OCI-LY7 (cell line): ENCODE measurements at regions not wholly inside any gene's neighbourhood (a gene's known extent, or its start where the extent isn't known, plus 50 kb on each side); places are given as distances from the start of the nearest gene placed in this dataset.

ENCODE experiments used
- BruUV-seq: library from RNA; stranded (reverse); fragments of 400-500 nt; replicated peaks from 2 replicates; lab custom pipeline; 2021; lab: Mats Ljungman, UMichigan
- CTCF ChIA-PET: fragments of 300-600 bp; sonication (Branson Sonifier 250); formaldehyde crosslinking; loops from one replicate; lab custom pipeline; 2022; ENCODE audit warnings: antibody characterized with exemption; ENCODE audit not compliant: unreplicated experiment; lab: Charles Lee
- POLR2A ChIA-PET: fragments of 300-600 bp; sonication (Branson Sonifier 250); formaldehyde crosslinking; loops from one replicate; lab custom pipeline; 2022; ENCODE audit warnings: antibody characterized with exemption; lab: Charles Lee
- DNase-seq: peaks from one replicate; pipeline ENCODE4 v3.0.0-alpha.2; 2015; ENCODE audit warnings: low spot score
- H2AFZ ChIP-seq: fragments of 200-600 bp; sonication (generic), shearing (Covaris generic); 2 replicates; pipeline ENCODE4 v1.6.1; 2014; ENCODE audit warnings: mild to moderate bottlenecking, antibody characterized with exemption, low read length, moderate library complexity
- H3K27ac ChIP-seq: fragments of 200-600 bp; sonication (generic); 2 replicates; pipeline ENCODE4 v1.5.1; 2014; ENCODE audit warnings: mixed run types, low read depth, mild to moderate bottlenecking, moderate library complexity, low read length, inconsistent platforms; ENCODE audit not compliant: poor library complexity, severe bottlenecking
- H3K36me3 ChIP-seq: fragments of 200-600 bp; sonication (generic); 2 replicates; pipeline ENCODE4 v1.6.1; 2014; ENCODE audit warnings: mild to moderate bottlenecking, antibody characterized with exemption, low read length, moderate library complexity, mixed read lengths; ENCODE audit not compliant: insufficient read depth
- H3K4me1 ChIP-seq: fragments of 200-600 bp; sonication (generic); 2 replicates; pipeline ENCODE4 v1.5.1; 2014; ENCODE audit warnings: mild to moderate bottlenecking, low read length; ENCODE audit not compliant: insufficient read depth, poor library complexity, severe bottlenecking
- H3K4me2 ChIP-seq: fragments of 200-600 bp; sonication (generic); 2 replicates; pipeline ENCODE4 v1.6.1; 2014; ENCODE audit warnings: mild to moderate bottlenecking, low read length
- H3K4me3 ChIP-seq: fragments of 200-600 bp; sonication (generic); 2 replicates; pipeline ENCODE4 v1.5.1; 2014; ENCODE audit warnings: mild to moderate bottlenecking, low read depth, low read length; ENCODE audit not compliant: poor library complexity, severe bottlenecking
- H3K79me2 ChIP-seq: fragments of 200-600 bp; sonication (generic); 2 replicates; pipeline ENCODE4 v1.6.1; 2016; ENCODE audit warnings: low read depth, mild to moderate bottlenecking, low read length, moderate library complexity, mixed read lengths; ENCODE audit not compliant: insufficient read depth
- H3K9me2 ChIP-seq: fragments of 200-600 bp; sonication (generic); 2 replicates; pipeline ENCODE4 v1.6.1; 2016; ENCODE audit warnings: mild to moderate bottlenecking, low read length, mixed read lengths; ENCODE audit not compliant: insufficient read depth
- H3K9me3 ChIP-seq: fragments of 200-600 bp; sonication (generic); 2 replicates; pipeline ENCODE4 v1.6.1; 2014; ENCODE audit warnings: mild to moderate bottlenecking, mixed run types, low read length, mixed read lengths
- H4K20me1 ChIP-seq: fragments of 200-600 bp; sonication (generic); 2 replicates; pipeline ENCODE4 v1.6.1; 2014; ENCODE audit warnings: mild to moderate bottlenecking, antibody characterized with exemption, low read length, moderate library complexity, mixed read lengths; ENCODE audit not compliant: insufficient read depth
- EZH2phosphoT487 ChIP-seq: fragments of 200-600 bp; sonication (generic); IDR thresholded peaks from 2 replicates; pipeline ENCODE4 v1.6.1; 2018; ENCODE audit warnings: low read depth, borderline replicate concordance, mild to moderate bottlenecking, mixed run types, antibody characterized with exemption, low read length, moderate library complexity, mixed read lengths
- intact Hi-C: fragments of 100-400 bp; cut with micrococcal nuclease; formaldehyde crosslinking; loops from one replicate; pipeline ENCODE4 v1.10.0; 2022; ENCODE audit not compliant: unreplicated experiment
- TF ChIP-seq, protein P1 (sequence below): fragments of 200-600 bp; sonication (generic); conservative IDR thresholded peaks from 2 replicates; pipeline ENCODE4 v1.5.1; 2014; ENCODE audit warnings: mild to moderate bottlenecking, antibody characterized with exemption, low read length, moderate library complexity, mixed read lengths

DNA sequence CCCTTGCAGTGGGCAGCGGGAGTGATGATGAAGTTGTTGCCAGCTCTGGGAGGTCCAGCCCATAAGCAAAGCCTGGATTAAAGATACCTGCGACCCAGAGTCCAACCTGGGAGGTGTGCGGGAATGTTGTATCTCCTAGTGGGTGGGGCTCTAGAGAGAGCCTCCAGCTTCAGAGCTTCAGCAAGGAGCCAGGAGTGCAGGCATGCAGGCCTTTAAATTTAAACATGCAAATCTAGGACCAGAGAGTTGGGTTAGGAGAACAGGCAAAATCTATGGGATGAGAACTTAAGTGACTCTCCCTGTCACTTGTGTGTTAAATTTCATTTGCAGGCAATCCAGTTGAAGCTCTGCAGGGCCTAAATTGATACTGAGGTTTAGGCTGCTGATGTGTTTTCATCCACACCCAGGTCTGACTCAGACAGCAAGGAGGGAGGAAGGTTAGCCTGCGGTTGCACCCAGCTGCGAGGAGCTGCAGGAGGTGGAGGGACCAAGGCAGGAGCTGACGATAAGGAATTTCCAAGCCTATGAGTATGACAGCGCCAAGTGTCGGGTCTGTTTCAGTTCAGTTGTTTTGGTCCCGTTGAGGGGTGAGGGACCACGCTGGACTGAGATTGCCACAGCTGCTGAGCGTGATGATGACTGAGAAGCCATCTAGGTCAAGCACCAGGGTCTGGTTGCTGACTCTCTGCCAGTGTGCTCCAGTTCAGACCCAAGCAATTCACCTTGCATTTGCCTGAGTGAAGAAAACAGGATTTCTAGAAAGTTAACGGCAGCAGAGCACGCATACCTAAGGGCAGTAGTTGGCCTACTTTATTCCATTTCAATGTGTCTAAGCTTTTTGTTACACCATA lies 243.0 kb downstream of the ICE1 start:
- Histone ChIP-seq H3K36me3 (no peaks in the 10 kb centered on the region), H3K4me2 (no peak overlapping the region), H2AFZ (no peak overlapping the region), H3K9me3 (no peaks in the 10 kb centered on the region), H3K9me2 (no peaks in the 10 kb centered on the region), H3K79me2 (no peaks in the 10 kb centered on the region), H3K4me3 (no peak overlapping the region), H4K20me1 (no peaks in the 10 kb centered on the region), H3K27ac (no peak overlapping the region), H3K4me1 (no peaks in the 10 kb centered on the region)
- TF ChIP-seq EZH2phosphoT487: no peak
- TF ChIP-seq, protein P1, sequence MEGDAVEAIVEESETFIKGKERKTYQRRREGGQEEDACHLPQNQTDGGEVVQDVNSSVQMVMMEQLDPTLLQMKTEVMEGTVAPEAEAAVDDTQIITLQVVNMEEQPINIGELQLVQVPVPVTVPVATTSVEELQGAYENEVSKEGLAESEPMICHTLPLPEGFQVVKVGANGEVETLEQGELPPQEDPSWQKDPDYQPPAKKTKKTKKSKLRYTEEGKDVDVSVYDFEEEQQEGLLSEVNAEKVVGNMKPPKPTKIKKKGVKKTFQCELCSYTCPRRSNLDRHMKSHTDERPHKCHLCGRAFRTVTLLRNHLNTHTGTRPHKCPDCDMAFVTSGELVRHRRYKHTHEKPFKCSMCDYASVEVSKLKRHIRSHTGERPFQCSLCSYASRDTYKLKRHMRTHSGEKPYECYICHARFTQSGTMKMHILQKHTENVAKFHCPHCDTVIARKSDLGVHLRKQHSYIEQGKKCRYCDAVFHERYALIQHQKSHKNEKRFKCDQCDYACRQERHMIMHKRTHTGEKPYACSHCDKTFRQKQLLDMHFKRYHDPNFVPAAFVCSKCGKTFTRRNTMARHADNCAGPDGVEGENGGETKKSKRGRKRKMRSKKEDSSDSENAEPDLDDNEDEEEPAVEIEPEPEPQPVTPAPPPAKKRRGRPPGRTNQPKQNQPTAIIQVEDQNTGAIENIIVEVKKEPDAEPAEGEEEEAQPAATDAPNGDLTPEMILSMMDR: no peak
- no TSS peak for BruUV-seq
- intact Hi-C loops: no loop called here
- POLR2A ChIA-PET: interaction anchor here (2.4 kb wide), 1 partner anchor 10 kb away, joined by 11 read pairs; no protein-coding TSS in a partner anchor
- DNase-seq: no peak
- CTCF ChIA-PET: no interaction called here

DNA sequence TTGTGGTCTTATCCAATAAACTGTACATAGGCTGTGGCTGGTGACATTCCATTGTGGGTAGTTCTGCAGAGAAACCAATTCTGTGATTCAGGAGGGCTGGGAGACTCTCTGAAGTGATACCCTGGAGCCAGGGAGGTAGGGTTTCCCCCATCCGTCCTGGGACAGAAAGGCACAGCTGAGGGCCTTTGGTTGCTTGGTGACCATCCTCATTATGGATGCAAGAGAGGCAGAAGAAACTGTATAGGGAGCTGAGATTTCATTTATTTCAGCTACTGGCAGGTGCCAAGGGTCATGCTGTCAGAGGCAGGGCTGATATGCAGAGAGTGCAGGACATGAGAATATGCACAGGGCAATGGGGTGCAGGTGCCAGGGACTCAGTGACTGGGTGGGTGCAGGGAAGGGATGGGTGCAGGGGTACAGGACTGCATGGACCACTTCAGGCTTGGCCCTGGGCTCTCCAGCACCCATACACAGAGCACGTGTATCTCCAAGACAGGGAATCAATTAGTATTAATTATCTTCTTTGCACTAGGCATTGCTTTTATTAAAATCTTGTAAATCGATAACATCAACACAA lies 236.5 kb downstream of the ICE1 start:
- H2AFZ ChIP-seq: no peak overlapping the region
- no peaks in the 10 kb centered on the region for H4K20me1 ChIP-seq
- H3K4me2 ChIP-seq: no peak overlapping the region
- CTCF ChIA-PET: no interaction called here
- H3K79me2 ChIP-seq: no peaks in the 10 kb centered on the region
- no peaks in the 10 kb centered on the region for H3K9me2 ChIP-seq
- no peak overlapping the region for H3K27ac ChIP-seq
- intact Hi-C loops: no loop called here
- no peaks in the 10 kb centered on the region for H3K9me3 ChIP-seq
- no peak for DNase-seq
- H3K4me1 ChIP-seq: no peaks in the 10 kb centered on the region
- POLR2A ChIA-PET: interaction anchor here (0.7 kb wide), 1 partner anchor 16 kb away, joined by 3 read pairs; no protein-coding TSS in a partner anchor
- no peak for TF ChIP-seq EZH2phosphoT487
- TF ChIP-seq, protein P1: no peak
- no peak overlapping the region for H3K4me3 ChIP-seq
- no peaks in the 10 kb centered on the region for H3K36me3 ChIP-seq
- BruUV-seq: no TSS peak

DNA sequence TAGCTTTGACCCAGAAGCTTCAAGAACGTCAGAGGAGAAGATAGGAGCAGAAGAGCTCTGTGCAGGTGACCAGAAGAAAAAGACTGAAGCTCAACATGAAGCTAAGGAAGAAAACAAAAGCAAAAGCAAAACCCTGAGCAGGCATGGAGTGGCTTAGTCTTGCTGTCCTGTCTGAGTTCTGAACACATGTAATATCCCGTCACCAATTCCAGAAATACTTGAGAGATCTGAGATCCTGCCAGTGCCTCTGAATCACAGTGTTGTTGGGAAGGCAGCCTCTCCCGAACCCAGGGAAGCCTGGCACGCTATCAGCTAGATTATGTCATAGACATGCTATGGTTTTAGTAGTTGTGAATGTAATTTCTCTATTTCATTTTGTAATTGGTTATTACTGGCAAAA lies 235.7 kb downstream of the ICE1 start:
- Histone ChIP-seq H3K4me2 (no peak overlapping the region), H3K4me1 (no peaks in the 10 kb centered on the region), H3K9me3 (no peaks in the 10 kb centered on the region), H3K36me3 (no peaks in the 10 kb centered on the region), H3K27ac (no peak overlapping the region), H3K9me2 (no peaks in the 10 kb centered on the region), H3K4me3 (no peak overlapping the region), H3K79me2 (no peaks in the 10 kb centered on the region), H2AFZ (no peak overlapping the region), H4K20me1 (no peaks in the 10 kb centered on the region)
- ChIA-PET CTCF (no interaction called here), POLR2A (no interaction called here)
- no TSS peak for BruUV-seq
- DNase-seq: no peak
- TF ChIP-seq, protein P1: no peak
- TF ChIP-seq EZH2phosphoT487: no peak
- intact Hi-C loops: no loop called here
